SK-N-SH (cell line): ENCODE measurements at regions not wholly inside any gene's neighbourhood (a gene's known extent, or its start where the extent isn't known, plus 50 kb on each side); places are given as distances from the start of the nearest gene placed in this dataset.
"Not testable (repeated sequence)": the region's sequence is repeated elsewhere in the genome, so short reads cannot be mapped to it uniquely, and the experiment has no call there.

ENCODE experiments used
- CTCF ChIA-PET: fragments of 300-600, 350-600 bp; formaldehyde crosslinking; extraction: SDS; loops from one replicate; lab custom pipeline; 2021; lab: Yijun Ruan, JAX
- POLR2A ChIA-PET: fragments of 350-600 bp; sonication (Branson Sonifier 250); formaldehyde crosslinking; extraction: SDS; loops from one replicate; lab custom pipeline; 2020; ENCODE audit warnings: antibody characterized with exemption, inconsistent platforms; lab: Yijun Ruan, JAX
- DNase-seq: peaks from one replicate; pipeline ENCODE4 v3.0.0; 2012
- H2AFZ ChIP-seq: fragments of 200-600 bp; sonication (generic); 2 replicates; pipeline ENCODE4 v1.8.1; 2016; ENCODE audit warnings: antibody characterized with exemption, mild to moderate bottlenecking, low read depth
- H3F3A ChIP-seq: fragments of 200-600 bp; sonication (generic); replicated peaks from 2 replicates; pipeline ENCODE3; 2016; ENCODE audit warnings: antibody characterized with exemption, mild to moderate bottlenecking; ENCODE audit not compliant: insufficient read depth
- H3K27ac ChIP-seq, 2 experiments: fragments of 200-500 bp in 1 of 2; fragments of 200-600 bp in 1 of 2; sonication (Bioruptor generic) in 1 of 2; sonication (generic), shearing (Covaris generic) in 1 of 2; 2 replicates each; pipeline versions ENCODE4 v1.5.1 to v1.6.1; 2014 to 2016; ENCODE audit warnings: low read depth in 2 of 2, inconsistent platforms in 1 of 2, low read length in 1 of 2, mild to moderate bottlenecking in 1 of 2, mixed read lengths in 1 of 2
- H3K27me3 ChIP-seq: fragments of 200-600 bp; sonication (generic), shearing (Covaris generic); 2 replicates; pipeline ENCODE4 v1.6.1; 2016; ENCODE audit warnings: mixed run types; ENCODE audit not compliant: insufficient read depth
- H3K36me3 ChIP-seq, 2 experiments: fragments of 200-500 bp in 1 of 2; fragments of 200-600 bp in 1 of 2; sonication (Bioruptor generic) in 1 of 2; sonication (generic) in 1 of 2; replicated peaks in 1 of 2; 2 replicates each; pipeline versions ENCODE3 to v1.5.1; 2014 to 2016; ENCODE audit warnings: low read length in 1 of 2, mild to moderate bottlenecking in 1 of 2; ENCODE audit not compliant: insufficient read depth in 2 of 2, control insufficient read depth in 1 of 2
- H3K4me1 ChIP-seq, 2 experiments: fragments of 200-500 bp in 1 of 2; fragments of 200-600 bp in 1 of 2; sonication (Bioruptor generic) in 1 of 2; sonication (generic), shearing (Covaris generic) in 1 of 2; 2 replicates each; pipeline versions ENCODE4 v1.5.1 to v1.6.1; 2014 to 2016; ENCODE audit warnings: low read depth in 1 of 2, low read length in 1 of 2, mixed run types in 1 of 2; ENCODE audit not compliant: insufficient read depth in 2 of 2, control insufficient read depth in 1 of 2
- H3K4me2 ChIP-seq: fragments of 200-600 bp; sonication (generic), shearing (Covaris generic); 2 replicates; pipeline ENCODE4 v1.6.1; 2017; ENCODE audit warnings: mixed run types
- H3K4me3 ChIP-seq, 2 experiments: fragments of 200-500 bp in 1 of 2; fragments of 200-600 bp in 1 of 2; sonication (Bioruptor generic) in 1 of 2; sonication (generic), shearing (Covaris generic) in 1 of 2; 2 replicates each; pipeline versions ENCODE4 v1.5.1 to v1.8.1; 2014 to 2016; ENCODE audit warnings: low read depth in 2 of 2, inconsistent platforms in 1 of 2, low read length in 1 of 2, mild to moderate bottlenecking in 1 of 2, mixed read lengths in 1 of 2, moderate library complexity in 1 of 2
- H3K79me2 ChIP-seq: fragments of 200-600 bp; sonication (generic); 2 replicates; pipeline ENCODE4 v1.8.1; 2017; ENCODE audit warnings: mild to moderate bottlenecking; ENCODE audit not compliant: insufficient read depth
- H3K9ac ChIP-seq: fragments of 200-600 bp; sonication (generic); 2 replicates; pipeline ENCODE4 v1.6.1; 2017; ENCODE audit warnings: mixed run types
- H3K9me2 ChIP-seq: fragments of 200-600 bp; sonication (generic); 2 replicates; pipeline ENCODE4 v1.6.1; 2017; ENCODE audit warnings: mixed run types
- H3K9me3 ChIP-seq: fragments of 200-600 bp; sonication (generic); 2 replicates; pipeline ENCODE4 v1.6.1; 2017; ENCODE audit warnings: mixed run types, mild to moderate bottlenecking, moderate library complexity
- H4K20me1 ChIP-seq: fragments of 200-600 bp; sonication (generic); 2 replicates; pipeline ENCODE4 v1.6.1; 2017; ENCODE audit warnings: mild to moderate bottlenecking, mixed run types; ENCODE audit not compliant: insufficient read depth
- EZH2phosphoT487 ChIP-seq: fragments of 200-600 bp; sonication (generic); IDR thresholded peaks from 2 replicates; pipeline ENCODE4 v1.6.1; 2017; ENCODE audit warnings: low read depth, mixed run types, mild to moderate bottlenecking, antibody characterized with exemption, moderate library complexity, borderline replicate concordance
- FOXM1 ChIP-seq: IDR thresholded peaks from 2 replicates; pipeline ENCODE4 v1.4.0; 2012; ENCODE audit warnings: low read depth, mild to moderate bottlenecking
- GATA2 ChIP-seq: sonication (generic); formaldehyde crosslinking; IDR thresholded peaks from 2 replicates; pipeline ENCODE4 v1.5.0; 2020; ENCODE audit warnings: mild to moderate bottlenecking, missing genetic modification reagents
- MEF2A ChIP-seq: IDR thresholded peaks from 2 replicates; pipeline ENCODE4 v1.4.0; 2012; ENCODE audit warnings: low read depth, borderline replicate concordance
- RCOR1 ChIP-seq: fragments of 150-350 bp; IDR thresholded peaks from 2 replicates; pipeline ENCODE4 v1.6.1; 2017; ENCODE audit warnings: antibody characterized with exemption, low read length
- RFX5 ChIP-seq: IDR thresholded peaks from 2 replicates; pipeline ENCODE4 v1.6.1; 2012; ENCODE audit warnings: mild to moderate bottlenecking, improper control_type of control experiment, low read length
- RXRA ChIP-seq: IDR thresholded peaks from 2 replicates; pipeline ENCODE4 v1.4.0; 2012; ENCODE audit warnings: low read depth, mild to moderate bottlenecking, borderline replicate concordance
- SIN3A ChIP-seq: IDR thresholded peaks from 2 replicates; pipeline ENCODE4 v1.6.1; 2012; ENCODE audit warnings: low read depth, mild to moderate bottlenecking, low read length, moderate library complexity, borderline replicate concordance
- TAF1 ChIP-seq: IDR thresholded peaks from 2 replicates; pipeline ENCODE4 v1.6.1; 2012; ENCODE audit warnings: low read depth, mild to moderate bottlenecking, low read length, moderate library complexity, borderline replicate concordance
- TEAD4 ChIP-seq: IDR thresholded peaks from 2 replicates; pipeline ENCODE4 v1.4.0; 2012; ENCODE audit warnings: mild to moderate bottlenecking, borderline replicate concordance; ENCODE audit not compliant: insufficient read depth
- USF1 ChIP-seq: IDR thresholded peaks from 2 replicates; pipeline ENCODE4 v1.4.0; 2012; ENCODE audit warnings: low read depth, borderline replicate concordance
- USF2 ChIP-seq: fragments of 150-350 bp; IDR thresholded peaks from 2 replicates; pipeline ENCODE4 v1.6.1; 2017; ENCODE audit warnings: antibody characterized with exemption, low read length, low read depth, borderline replicate concordance
- WGBS: methylation state at CpG from one replicate; pipeline ENCODE4 v1.1.6; 2017; ENCODE audit warnings: low lambda C conversion rate; 5-methylcytosine and 5-hydroxymethylcytosine counted together
- TF ChIP-seq, protein P1 (sequence below): IDR thresholded peaks from 2 replicates; pipeline ENCODE4 v1.4.0; 2012; ENCODE audit warnings: low read depth, borderline replicate concordance

DNA sequence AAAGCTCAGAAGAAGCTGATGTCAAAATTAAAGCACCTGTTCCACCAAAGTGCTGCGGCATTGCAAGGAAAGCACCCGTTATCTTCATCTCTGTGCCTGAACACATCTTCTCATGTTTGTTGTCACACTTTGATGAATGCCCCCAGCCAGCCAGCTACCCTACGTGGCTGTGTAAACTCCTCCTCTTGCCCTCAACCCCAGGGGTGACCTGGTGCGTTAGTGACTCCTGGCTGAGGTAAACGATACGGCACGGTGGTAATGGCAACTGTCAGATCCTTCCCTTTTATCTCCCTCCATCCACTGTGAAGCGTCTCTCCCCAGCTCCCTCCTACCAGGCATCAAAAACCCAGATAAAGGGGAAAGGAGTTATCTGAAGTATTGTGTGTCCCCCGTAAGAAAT is 90.6 kb upstream of the WWC2 start:
- Histone ChIP-seq H3K27me3 (peaks cover 42% of the 10 kb centered on the region; the same call in 1 of the 2 replicates), H3K4me2 (no peak overlapping the region), H3K4me1 (peaks cover 0 to 2% of the 10 kb centered on the region in 2 experiments; a peak in 1 of 4 replicates), H3K79me2 (no peaks in the 10 kb centered on the region), H3K9me3 (0 out of 2 replicates have a peak, but pooled peaks cover 5% of the 10 kb centered on the region), H3K9ac (no peak overlapping the region), H4K20me1 (no peaks in the 10 kb centered on the region), H3K9me2 (no peaks in the 10 kb centered on the region), H3K27ac (no peak overlapping the region), H2AFZ (no peak overlapping the region), H3K36me3 (no peaks in the 10 kb centered on the region), H3F3A (no peaks in the 10 kb centered on the region), H3K4me3 (no peak overlapping the region)
- no peak for DNase-seq
- ChIA-PET POLR2A (no interaction called here), CTCF (interaction anchor here (0.6 kb wide), 1 partner anchor 70 kb away, joined by 3 read pairs; no protein-coding TSS in a partner anchor)
- TF ChIP-seq TAF1 (no peak), RFX5 (no peak), USF2 (no peak)
- TF ChIP-seq, protein P1, sequence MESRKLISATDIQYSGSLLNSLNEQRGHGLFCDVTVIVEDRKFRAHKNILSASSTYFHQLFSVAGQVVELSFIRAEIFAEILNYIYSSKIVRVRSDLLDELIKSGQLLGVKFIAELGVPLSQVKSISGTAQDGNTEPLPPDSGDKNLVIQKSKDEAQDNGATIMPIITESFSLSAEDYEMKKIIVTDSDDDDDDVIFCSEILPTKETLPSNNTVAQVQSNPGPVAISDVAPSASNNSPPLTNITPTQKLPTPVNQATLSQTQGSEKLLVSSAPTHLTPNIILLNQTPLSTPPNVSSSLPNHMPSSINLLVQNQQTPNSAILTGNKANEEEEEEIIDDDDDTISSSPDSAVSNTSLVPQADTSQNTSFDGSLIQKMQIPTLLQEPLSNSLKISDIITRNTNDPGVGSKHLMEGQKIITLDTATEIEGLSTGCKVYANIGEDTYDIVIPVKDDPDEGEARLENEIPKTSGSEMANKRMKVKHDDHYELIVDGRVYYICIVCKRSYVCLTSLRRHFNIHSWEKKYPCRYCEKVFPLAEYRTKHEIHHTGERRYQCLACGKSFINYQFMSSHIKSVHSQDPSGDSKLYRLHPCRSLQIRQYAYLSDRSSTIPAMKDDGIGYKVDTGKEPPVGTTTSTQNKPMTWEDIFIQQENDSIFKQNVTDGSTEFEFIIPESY, result no peak
- 16% methylated on average over 9 of the region's 9 CpGs for WGBS

DNA sequence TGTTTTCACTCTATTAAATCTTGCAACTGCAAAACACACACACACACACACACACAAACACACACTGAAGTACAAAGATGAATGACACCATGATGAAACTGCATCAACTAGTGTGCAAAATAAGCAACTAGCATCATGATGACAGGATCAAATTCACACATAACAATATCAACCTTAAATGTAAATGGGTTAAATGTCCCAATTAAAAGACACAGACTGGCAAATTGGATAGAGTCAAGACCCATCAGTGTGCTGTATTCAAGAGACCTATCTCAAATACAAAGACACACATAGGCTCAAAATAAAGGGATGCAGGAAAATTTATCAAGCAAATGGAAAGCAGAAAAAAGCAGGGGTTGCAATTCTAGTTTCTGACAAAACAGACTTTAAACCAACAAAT is 87.2 kb upstream of the DCTD start:
- POLR2A ChIA-PET, DNase-seq, H3K36me3 ChIP-seq, H3K4me1 ChIP-seq, H3K27ac ChIP-seq, H3K9me3 ChIP-seq, H3K9me2 ChIP-seq, H3K79me2 ChIP-seq, H2AFZ ChIP-seq, H4K20me1 ChIP-seq, H3F3A ChIP-seq, H3K4me3 ChIP-seq, H3K4me2 ChIP-seq, H3K9ac ChIP-seq, CTCF ChIA-PET: not testable (repeated sequence)
- peaks cover 11% of the 10 kb centered on the region; the same call in 1 of the 2 replicates for H3K27me3 ChIP-seq

- Histone ChIP-seq H4K20me1 (no peaks in the 10 kb centered on the region), H3K9me3 (peaks cover 15% of the 10 kb centered on the region; the same call in 1 of the 2 replicates), H3K4me1 (no peaks in the 10 kb centered on the region), H3K27me3 (no peaks in the 10 kb centered on the region), H2AFZ (no peak overlapping the region), H3K4me3 (no peak overlapping the region), H3K9me2 (no peaks in the 10 kb centered on the region), H3K36me3 (no peaks in the 10 kb centered on the region), H3F3A (no peaks in the 10 kb centered on the region), H3K79me2 (no peaks in the 10 kb centered on the region), H3K27ac (no peak overlapping the region), H3K4me2 (no peak overlapping the region), H3K9ac (no peak overlapping the region)
- ChIA-PET CTCF (interaction anchor here (1.6 kb wide), 1 partner anchor 56 kb away, joined by 4 read pairs; no protein-coding TSS in a partner anchor), POLR2A (no interaction called here)
- no peak for DNase-seq
- 21% methylated on average over 1 of the region's 1 CpG for WGBS
- TF ChIP-seq MEF2A, result no peak
- TF ChIP-seq TEAD4, result no peak
- TF ChIP-seq USF1, result no peak
- TF ChIP-seq, protein P1, result no peak
- TF ChIP-seq EZH2phosphoT487, result no peak
- TF ChIP-seq RXRA, result no peak
- no peak for TF ChIP-seq SIN3A
- TF ChIP-seq RCOR1, result no peak
- no peak for TF ChIP-seq GATA2 (CRISPR knock-in tag)
- no peak for TF ChIP-seq FOXM1
- TF ChIP-seq RFX5, result no peak
Measured at GRCh38 chr4:182994171-182994570, 77.0 kb upstream of the DCTD start.
